HEK293T (cell line): ENCODE measurements at regions not wholly inside any gene's neighbourhood (a gene's known extent, or its start where the extent isn't known, plus 50 kb on each side); places are given as distances from the start of the nearest gene placed in this dataset.
"Not testable (repeated sequence)": the region's sequence is repeated elsewhere in the genome, so short reads cannot be mapped to it uniquely, and the experiment has no call there.

Experiments used
- CTCF ChIA-PET: fragments of 350-600 bp; formaldehyde crosslinking; extraction: SDS; loops from one replicate; lab custom pipeline; 2021; ENCODE audit warnings: antibody characterized with exemption, inconsistent platforms; lab: Yijun Ruan, JAX
- POLR2A ChIA-PET: fragments of 350-600 bp; formaldehyde crosslinking; extraction: SDS; loops from one replicate; lab custom pipeline; 2020; ENCODE audit warnings: antibody characterized with exemption, inconsistent platforms; lab: Yijun Ruan, JAX
- DNase-seq: peaks from one replicate; pipeline ENCODE4 v3.0.0; 2012; ENCODE audit warnings: mixed read lengths; ENCODE audit errors: extremely low spot score
- ARNT ChIP-seq: fragments of 450-650 bp; IDR thresholded peaks from 2 replicates; pipeline ENCODE4 v1.6.1; 2017; ENCODE audit warnings: mild to moderate bottlenecking
- BHLHE40 ChIP-seq: fragments of 450-650 bp; IDR thresholded peaks from 2 replicates; pipeline ENCODE4 v1.6.1; 2016; ENCODE audit warnings: mild to moderate bottlenecking, moderate library complexity, borderline replicate concordance
- CTBP1 ChIP-seq: fragments of 450-650 bp; IDR thresholded peaks from 2 replicates; pipeline ENCODE4 v1.6.1; 2016; ENCODE audit warnings: borderline replicate concordance
- ELF4 ChIP-seq: fragments of 450-650 bp; IDR thresholded peaks from 2 replicates; pipeline ENCODE4 v1.6.1; 2017; ENCODE audit warnings: antibody characterized with exemption
- FOXA1 ChIP-seq: fragments of 450-650 bp; IDR thresholded peaks from 2 replicates; pipeline ENCODE4 v1.6.1; 2016; ENCODE audit warnings: mild to moderate bottlenecking
- FOXK2 ChIP-seq: fragments of 450-650 bp; IDR thresholded peaks from 2 replicates; pipeline ENCODE4 v1.6.1; 2016; ENCODE audit warnings: mild to moderate bottlenecking
- FOXM1 ChIP-seq: fragments of 450-650 bp; IDR thresholded peaks from 2 replicates; pipeline ENCODE4 v1.6.1; 2017; ENCODE audit warnings: mild to moderate bottlenecking, borderline replicate concordance
- HDGF ChIP-seq: fragments of 450-650 bp; IDR thresholded peaks from 2 replicates; pipeline ENCODE4 v1.6.1; 2017; ENCODE audit warnings: antibody characterized with exemption, borderline replicate concordance
- L3MBTL2 ChIP-seq: fragments of 450-650 bp; conservative IDR thresholded peaks from 2 replicates; pipeline ENCODE4 v1.6.1; 2016; ENCODE audit warnings: mild to moderate bottlenecking
- LEF1 ChIP-seq: fragments of 450-650 bp; IDR thresholded peaks from 2 replicates; pipeline ENCODE4 v1.6.1; 2017; ENCODE audit warnings: mild to moderate bottlenecking, borderline replicate concordance
- NFRKB ChIP-seq: fragments of 450-650 bp; IDR thresholded peaks from 2 replicates; pipeline ENCODE4 v1.6.1; 2016; ENCODE audit warnings: mild to moderate bottlenecking, moderate library complexity
- SP1 ChIP-seq: fragments of 450-650 bp; IDR thresholded peaks from 2 replicates; pipeline ENCODE4 v1.6.1; 2017
- SUZ12 ChIP-seq: fragments of 450-650 bp; IDR thresholded peaks from 2 replicates; pipeline ENCODE4 v1.6.1; 2016; ENCODE audit warnings: mild to moderate bottlenecking
- TARDBP ChIP-seq: fragments of 450-650 bp; IDR thresholded peaks from 2 replicates; pipeline ENCODE4 v1.6.1; 2016
- ZNF384 ChIP-seq: fragments of 450-650 bp; IDR thresholded peaks from 2 replicates; pipeline ENCODE4 v1.6.1; 2016
- TF ChIP-seq, protein P1 (sequence below): fragments of 450-650 bp; IDR thresholded peaks from 2 replicates; pipeline ENCODE4 v1.6.1; 2016

DNA sequence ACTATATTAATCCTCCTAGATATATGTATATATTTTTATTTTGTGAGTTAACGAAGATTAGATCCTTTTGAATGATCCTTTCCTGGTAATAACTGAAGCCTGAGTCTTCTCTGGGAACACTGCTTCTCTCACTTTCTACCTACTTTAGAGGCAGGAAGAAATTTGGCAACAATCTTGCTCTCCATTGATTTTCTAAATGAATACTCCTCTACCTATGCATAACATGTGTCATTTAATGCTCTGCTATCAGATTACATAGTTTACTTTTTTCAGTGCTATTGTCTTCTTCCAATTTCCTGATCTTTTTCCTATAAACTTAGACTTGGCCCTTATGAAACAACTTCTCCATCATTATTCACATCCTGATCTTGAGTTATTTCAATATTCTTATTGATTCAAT, 60.4 kb upstream of the PDHA2 start:
- TF ChIP-seq SP1 (no peak), FOXK2 (no peak), FOXA1 (no peak)
- ChIA-PET POLR2A (no interaction called here), CTCF (no interaction called here)
- DNase-seq = no peak

DNA sequence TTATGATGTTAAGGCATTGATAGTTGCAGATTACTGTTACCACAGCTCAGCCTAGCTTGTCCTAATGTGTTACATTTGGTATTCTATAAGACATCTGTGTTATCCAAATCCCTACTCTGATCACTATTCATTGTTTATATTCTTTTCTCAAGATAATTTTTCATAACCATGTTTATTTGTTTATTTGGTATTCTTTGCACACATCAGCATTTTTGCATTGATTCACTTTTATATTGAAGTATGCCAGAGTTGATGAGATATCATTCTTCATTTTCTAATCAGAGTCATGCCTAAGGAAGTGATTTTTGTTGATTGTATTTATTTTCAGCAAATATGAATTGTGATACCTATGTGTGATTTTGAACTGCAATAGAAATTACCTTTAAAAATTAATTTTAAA, 61.2 kb upstream of the PDHA2 start:
- ChIA-PET POLR2A (no interaction called here), CTCF (no interaction called here)
- no peak for DNase-seq
- TF ChIP-seq CTBP1 = no peak
- no peak for TF ChIP-seq ARNT
- TF ChIP-seq HDGF = no peak
- no peak for TF ChIP-seq BHLHE40
- no peak for TF ChIP-seq FOXA1
- no peak for TF ChIP-seq NFRKB
- TF ChIP-seq ZNF384 = no peak

DNA sequence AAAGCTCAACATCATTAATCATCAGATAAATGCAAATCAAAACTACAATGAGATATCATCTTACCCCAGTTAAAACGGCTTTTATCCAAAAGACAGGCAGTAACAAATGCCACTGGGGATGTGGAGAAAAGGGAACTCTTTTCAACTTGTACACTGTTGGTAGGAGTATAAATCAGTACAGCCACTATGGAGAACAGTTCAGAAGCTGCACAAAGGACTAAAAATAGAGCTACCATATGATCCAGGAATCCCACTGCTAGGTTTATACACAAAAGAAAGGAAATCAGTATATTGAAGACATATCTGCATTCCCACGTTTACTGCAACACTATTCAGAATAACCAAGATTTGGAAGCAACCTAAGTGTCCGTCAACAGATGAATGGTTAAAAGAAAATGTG, 69.3 kb upstream of the PDHA2 start:
- CTCF ChIA-PET, POLR2A ChIA-PET: not testable (repeated sequence)

DNA sequence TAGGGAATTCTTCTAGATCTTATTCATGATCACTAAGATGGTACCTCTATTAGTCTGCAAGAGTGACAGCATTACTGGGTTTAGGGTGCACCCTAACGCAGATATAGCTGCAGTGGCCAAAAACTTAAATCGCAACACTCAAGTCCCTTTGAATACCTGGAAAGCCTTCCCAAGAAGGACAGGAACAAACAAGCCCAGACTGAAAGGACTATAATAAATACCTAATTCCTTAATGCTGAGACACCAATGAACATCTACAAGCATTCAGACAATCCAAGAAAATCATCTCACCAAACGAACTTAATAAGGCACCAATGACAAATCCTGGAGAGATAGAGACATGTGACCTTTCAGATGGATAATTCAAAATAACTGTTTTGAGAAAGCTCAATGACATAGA, 74.9 kb upstream of the PDHA2 start:
- CTCF ChIA-PET = no interaction called here
- POLR2A ChIA-PET = no interaction called here
- no peak for DNase-seq
- TF ChIP-seq L3MBTL2 = no peak
- TF ChIP-seq FOXK2 = no peak
- no peak for TF ChIP-seq ARNT
- TF ChIP-seq CTBP1 = no peak
- no peak for TF ChIP-seq FOXM1
- no peak for TF ChIP-seq FOXA1
- TF ChIP-seq LEF1 = no peak
- TF ChIP-seq HDGF = no peak
- no peak for TF ChIP-seq BHLHE40
- TF ChIP-seq TARDBP = no peak
- no peak for TF ChIP-seq SUZ12
- no peak for TF ChIP-seq SP1
- TF ChIP-seq, protein P1, sequence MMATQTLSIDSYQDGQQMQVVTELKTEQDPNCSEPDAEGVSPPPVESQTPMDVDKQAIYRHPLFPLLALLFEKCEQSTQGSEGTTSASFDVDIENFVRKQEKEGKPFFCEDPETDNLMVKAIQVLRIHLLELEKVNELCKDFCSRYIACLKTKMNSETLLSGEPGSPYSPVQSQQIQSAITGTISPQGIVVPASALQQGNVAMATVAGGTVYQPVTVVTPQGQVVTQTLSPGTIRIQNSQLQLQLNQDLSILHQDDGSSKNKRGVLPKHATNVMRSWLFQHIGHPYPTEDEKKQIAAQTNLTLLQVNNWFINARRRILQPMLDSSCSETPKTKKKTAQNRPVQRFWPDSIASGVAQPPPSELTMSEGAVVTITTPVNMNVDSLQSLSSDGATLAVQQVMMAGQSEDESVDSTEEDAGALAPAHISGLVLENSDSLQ = no peak
- TF ChIP-seq ELF4 = no peak
- TF ChIP-seq NFRKB = no peak
- no peak for TF ChIP-seq ZNF384

More for the DNA sequence above, 69.3 kb upstream of the PDHA2 start:
- DNase-seq = not testable (repeated sequence)

DNA sequence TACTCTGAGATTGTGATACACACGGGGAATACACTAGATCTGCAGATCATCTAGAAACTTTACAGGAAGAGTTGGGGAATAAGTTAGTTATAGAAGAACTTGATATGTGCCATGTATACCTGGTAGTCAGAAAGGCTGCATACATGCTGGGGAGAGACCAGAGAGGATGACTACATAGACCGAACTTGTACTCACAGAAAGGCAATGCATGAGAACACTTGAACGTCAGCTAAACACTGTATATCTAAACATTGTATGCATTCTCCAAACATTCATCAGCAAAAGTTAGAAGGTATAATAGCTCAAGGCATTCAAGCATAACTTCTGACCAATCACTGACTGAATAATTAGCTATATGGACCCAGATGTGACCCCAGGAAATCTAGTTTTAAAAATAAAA, 78.0 kb upstream of the PDHA2 start:
- ChIA-PET POLR2A (no interaction called here), CTCF (no interaction called here)
- no peak for DNase-seq
- TF ChIP-seq SP1 (no peak), HDGF (no peak), BHLHE40 (no peak), NFRKB (no peak), TARDBP (no peak), FOXK2 (no peak), ARNT (no peak), LEF1 (no peak), L3MBTL2 (no peak), FOXA1 (no peak), ELF4 (no peak), CTBP1 (no peak), FOXM1 (no peak), ZNF384 (no peak), SUZ12 (no peak)
- TF ChIP-seq, protein P1 = no peak

DNA sequence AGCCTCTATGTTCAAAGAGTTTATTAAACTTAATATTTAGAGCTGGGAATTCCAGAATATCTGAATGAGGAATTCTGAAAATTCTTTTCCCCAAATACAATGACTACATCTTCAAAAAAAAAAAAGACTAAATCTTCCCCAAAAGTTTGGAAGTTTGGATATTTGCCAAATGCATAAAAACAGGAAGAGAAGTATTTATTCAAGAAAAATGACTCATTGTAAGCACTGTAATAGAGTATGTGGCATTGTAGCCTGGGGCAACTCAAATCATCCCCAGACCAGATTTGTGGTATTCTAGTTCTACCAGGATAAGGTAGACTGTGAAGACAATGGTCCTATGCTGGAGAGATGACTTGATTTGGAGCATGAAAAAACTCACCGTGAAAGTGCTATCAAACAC, 78.5 kb upstream of the PDHA2 start:
- POLR2A ChIA-PET = no interaction called here
- TF ChIP-seq ARNT (no peak), LEF1 (no peak), TARDBP (no peak), BHLHE40 (no peak), FOXM1 (no peak), FOXA1 (no peak), NFRKB (no peak), FOXK2 (no peak), ZNF384 (no peak), SP1 (no peak), L3MBTL2 (no peak), ELF4 (no peak), HDGF (no peak), CTBP1 (no peak), SUZ12 (no peak)
- TF ChIP-seq, protein P1 = no peak
- DNase-seq = no peak
- CTCF ChIA-PET = no interaction called here

DNA sequence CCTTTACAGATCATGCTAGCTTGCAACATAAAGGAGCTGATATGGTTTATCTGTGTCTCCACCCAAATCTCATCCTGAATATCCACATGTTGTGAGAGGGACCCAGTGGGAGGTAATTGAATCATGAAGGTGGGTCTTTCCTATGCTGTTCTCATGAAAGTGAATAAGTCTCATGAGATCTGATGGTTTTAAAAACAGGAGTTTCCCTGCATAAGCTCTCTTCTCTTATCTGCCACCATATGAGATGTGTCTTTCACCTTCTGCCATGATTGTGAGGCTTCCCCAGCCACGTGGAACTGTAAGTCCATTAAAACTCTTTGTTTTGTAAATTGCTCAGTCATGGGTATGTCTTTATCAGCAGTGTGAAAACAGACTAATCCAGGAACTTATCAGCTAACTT, 79.2 kb upstream of the PDHA2 start:
- CTCF ChIA-PET, DNase-seq, POLR2A ChIA-PET: not testable (repeated sequence)
